Middle frontal gyrus (tissue), 1 donor: ENCODE measurements at regions not wholly inside any gene's neighbourhood (a gene's known extent, or its start where the extent isn't known, plus 50 kb on each side); places are given as distances from the start of the nearest gene placed in this dataset.
"Not testable (repeated sequence)": the region's sequence is repeated elsewhere in the genome, so short reads cannot be mapped to it uniquely, and the experiment has no call there.

Source experiments
- DNase-seq: peaks from one replicate; pipeline ENCODE4 v3.0.0-alpha.2; 2015; ENCODE audit warnings: low spot score; ENCODE audit errors: extremely low spot score

- DNase-seq: no peak
These were observed 167.1 kb upstream of the MMS22L start for GRCh38 chr6:97450087-97450486.

- no peak for DNase-seq
These were observed 173.1 kb upstream of the MMS22L start for GRCh38 chr6:97456070-97456469.

- no peak for DNase-seq
These were observed 176.5 kb upstream of the MMS22L start for GRCh38 chr6:97459535-97459934.

GRCh38 chr6:97459986-97460385, 177.0 kb upstream of the MMS22L start:
- DNase-seq: no peak

- DNase-seq: no peak
These were observed 177.5 kb upstream of the MMS22L start for GRCh38 chr6:97460394-97461080.

- no peak for DNase-seq
These were observed 178.2 kb upstream of the MMS22L start for GRCh38 chr6:97461218-97461617.

- DNase-seq: no peak
These were observed 179.0 kb upstream of the MMS22L start for GRCh38 chr6:97462031-97462430.

- DNase-seq: no peak
These were observed 180.1 kb upstream of the MMS22L start for GRCh38 chr6:97462938-97463598.

GRCh38 chr6:97465877-97466561, 183.0 kb upstream of the MMS22L start:
- no peak for DNase-seq

GRCh38 chr6:97468981-97469380, 186.0 kb upstream of the MMS22L start:
- no peak for DNase-seq

GRCh38 chr6:97469451-97469850, 186.4 kb upstream of the MMS22L start:
- DNase-seq: no peak

GRCh38 chr6:97470322-97470721, 187.3 kb upstream of the MMS22L start:
- no peak for DNase-seq

- DNase-seq: no peak
These were observed 191.0 kb upstream of the MMS22L start for GRCh38 chr6:97473979-97474378.

GRCh38 chr6:97497713-97498331, 214.8 kb upstream of the MMS22L start:
- DNase-seq: peak; percentile 58

- no peak for DNase-seq
These were observed 218.8 kb upstream of the MMS22L start for GRCh38 chr6:97501853-97502252.

- no peak for DNase-seq
These were observed 225.6 kb upstream of the MMS22L start for GRCh38 chr6:97508646-97509045.

GRCh38 chr6:97513260-97513659, 230.2 kb upstream of the MMS22L start:
- DNase-seq: not testable (repeated sequence)

GRCh38 chr6:97524811-97525210, 241.8 kb upstream of the MMS22L start:
- no peak for DNase-seq

GRCh38 chr6:97535800-97536199, 252.8 kb upstream of the MMS22L start:
- DNase-seq: no peak

GRCh38 chr6:97548354-97548753, 265.3 kb upstream of the MMS22L start:
- DNase-seq: no peak

GRCh38 chr6:97557355-97557754, 274.3 kb upstream of the MMS22L start:
- DNase-seq: no peak

- no peak for DNase-seq
These were observed 280.5 kb upstream of the MMS22L start for GRCh38 chr6:97563529-97563928.
